NCI-H187 treated with DMSO at 0.1 percent for 48 hours (cell line): ENCODE measurements at regions not wholly inside any gene's neighbourhood (a gene's known extent, or its start where the extent isn't known, plus 50 kb on each side); places are given as distances from the start of the nearest gene placed in this dataset.
A peak's percentile ranks its signal among the peaks of the same experiment; 100 is the strongest.

Source experiments
- DNase-seq: peaks from one replicate; lab custom pipeline; 2025; lab: John Stamatoyannopoulos, UW

DNA sequence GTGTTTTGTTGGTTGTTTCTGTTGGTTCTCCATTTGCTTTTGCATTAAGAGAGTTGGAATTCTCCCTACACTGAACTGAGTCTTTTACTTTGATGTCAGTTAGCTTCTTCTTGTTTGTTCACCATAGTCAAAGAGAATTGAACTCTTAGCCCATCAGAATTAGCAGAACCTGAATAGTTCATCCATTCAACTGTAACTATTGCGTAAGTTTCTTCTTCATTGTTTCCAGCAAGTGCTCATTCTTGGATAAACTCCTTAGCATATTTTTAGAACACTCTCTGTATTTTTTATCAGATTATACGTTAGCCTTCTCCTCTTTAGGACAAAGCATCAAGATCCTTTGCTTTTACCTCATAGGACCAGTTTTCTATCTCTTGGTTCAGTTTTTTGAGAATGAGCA, 128.4 kb upstream of the RAB11FIP2 start:
- DNase-seq = no peak

DNA sequence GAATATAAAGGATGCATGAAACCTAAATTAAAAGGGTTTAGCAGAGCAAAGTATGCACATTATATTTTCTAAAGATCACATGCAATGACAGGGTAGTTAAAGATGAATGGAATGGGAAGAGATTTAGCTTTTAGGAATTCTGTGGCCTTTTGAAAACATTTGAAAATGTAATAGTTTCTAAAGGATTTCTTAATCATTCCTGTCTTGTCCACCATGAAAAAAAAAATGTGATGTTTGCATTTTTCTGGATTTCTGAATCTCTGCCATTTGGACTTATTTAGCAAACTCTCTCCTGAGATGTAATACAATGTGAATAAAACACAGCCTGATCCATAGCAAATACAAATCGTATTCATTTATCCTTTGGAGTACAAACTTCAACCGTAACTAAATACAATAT, 126.6 kb upstream of the RAB11FIP2 start:
- no peak for DNase-seq

DNA sequence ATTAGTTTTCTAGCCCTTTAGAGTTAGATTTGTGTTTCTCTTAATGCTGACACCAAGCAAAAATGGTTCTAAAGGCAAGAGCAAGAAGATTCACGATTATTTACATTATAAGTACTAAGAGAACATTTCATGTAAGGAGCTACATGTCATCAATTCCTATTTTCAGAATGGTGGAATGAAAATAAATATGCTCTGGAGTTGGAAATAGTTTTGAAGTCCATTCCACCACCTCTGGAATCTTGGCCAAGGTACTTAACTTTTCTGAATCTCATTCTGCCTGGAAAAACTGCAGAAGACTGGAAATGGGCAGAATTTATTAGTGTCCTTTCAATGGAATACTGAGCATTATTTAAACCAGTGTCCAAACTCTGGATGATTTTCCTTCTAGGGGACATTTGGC, 125.1 kb upstream of the RAB11FIP2 start:
- no peak for DNase-seq

DNA sequence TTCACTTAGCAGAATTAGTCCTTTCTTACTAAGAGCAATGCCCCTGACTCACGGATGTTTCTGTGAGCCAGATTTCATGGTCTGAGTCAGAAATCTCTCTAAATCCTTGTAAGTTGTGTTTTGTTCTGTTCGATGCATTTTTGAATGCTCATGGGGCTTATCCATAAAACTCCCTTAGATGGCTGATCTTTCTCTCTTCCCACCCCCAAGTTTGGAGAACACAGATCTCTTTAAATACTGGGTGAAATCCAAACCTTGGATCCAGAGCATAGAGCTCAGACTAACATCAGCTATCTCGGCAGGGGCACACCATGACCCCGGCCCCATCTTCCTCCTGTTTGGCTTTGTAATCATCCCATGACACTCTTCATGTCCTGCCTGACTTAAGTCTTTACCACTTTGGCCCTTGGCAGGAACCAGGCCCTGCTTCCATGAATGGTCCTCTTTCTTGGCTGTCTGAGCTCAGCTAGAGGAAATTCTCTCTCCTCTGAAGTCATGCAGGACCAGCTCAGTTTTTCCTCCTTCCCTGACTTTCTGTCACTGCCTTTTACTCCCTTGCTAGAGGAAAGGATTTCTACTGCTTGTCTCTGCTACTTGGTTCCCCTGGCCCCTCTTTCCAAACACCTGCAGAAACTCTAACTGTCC, 120.4 kb upstream of the RAB11FIP2 start:
- no peak for DNase-seq

DNA sequence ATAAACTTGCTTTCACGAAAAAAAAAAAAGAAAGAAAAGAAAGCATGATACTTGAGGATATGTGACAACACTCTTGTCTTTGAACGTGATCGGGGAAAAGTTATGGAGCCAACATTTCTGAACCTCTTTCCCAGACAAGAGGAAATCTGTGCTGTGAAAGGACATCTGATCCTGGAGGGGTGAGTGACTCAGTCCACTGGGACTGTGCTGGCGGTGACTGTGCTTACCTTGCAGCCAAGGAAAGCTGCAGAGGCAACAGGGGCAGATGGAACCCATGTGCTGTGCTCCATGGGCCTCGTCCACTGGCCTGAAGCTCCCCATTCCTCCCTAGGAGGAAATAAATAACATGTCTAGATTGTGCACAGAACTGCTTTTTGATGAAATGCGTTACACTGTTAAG, 116.5 kb upstream of the RAB11FIP2 start:
- no peak for DNase-seq

DNA sequence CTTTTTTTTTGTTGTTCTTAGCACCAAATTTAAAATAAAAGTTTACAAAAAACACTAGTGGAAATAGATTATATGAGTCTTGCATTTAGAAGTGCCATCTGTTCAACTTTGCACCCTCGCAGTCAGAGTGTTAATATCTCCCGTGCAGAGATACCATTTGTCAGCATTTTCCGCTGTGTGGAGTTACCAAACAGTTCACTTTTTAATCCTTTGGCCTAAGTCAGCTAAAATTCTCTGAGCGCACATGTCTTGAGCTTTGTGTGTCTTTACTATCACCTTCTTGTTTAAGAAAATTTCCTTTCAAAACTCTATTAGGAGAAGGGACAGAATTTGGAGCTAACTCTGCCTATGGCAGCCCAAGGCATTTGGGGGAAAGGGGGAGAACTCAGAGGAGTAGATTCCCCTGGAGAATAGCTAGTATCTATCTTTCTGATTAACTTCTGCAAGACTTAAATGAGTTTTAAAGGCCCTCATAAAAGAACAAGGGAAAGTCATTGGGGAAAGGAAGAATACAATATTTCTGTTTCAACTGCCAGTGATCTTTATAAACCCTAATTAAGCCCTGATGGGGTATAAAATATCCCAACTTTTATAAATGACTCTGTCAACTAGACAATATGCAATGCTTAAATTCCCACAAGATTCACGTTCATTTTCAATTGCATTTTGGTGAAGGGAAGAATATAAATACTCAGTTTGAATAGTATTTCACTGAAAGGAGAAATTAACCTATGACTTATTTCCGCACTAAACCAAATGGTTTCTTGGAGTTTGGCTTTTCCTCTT, 114.9 kb upstream of the RAB11FIP2 start:
- no peak for DNase-seq

DNA sequence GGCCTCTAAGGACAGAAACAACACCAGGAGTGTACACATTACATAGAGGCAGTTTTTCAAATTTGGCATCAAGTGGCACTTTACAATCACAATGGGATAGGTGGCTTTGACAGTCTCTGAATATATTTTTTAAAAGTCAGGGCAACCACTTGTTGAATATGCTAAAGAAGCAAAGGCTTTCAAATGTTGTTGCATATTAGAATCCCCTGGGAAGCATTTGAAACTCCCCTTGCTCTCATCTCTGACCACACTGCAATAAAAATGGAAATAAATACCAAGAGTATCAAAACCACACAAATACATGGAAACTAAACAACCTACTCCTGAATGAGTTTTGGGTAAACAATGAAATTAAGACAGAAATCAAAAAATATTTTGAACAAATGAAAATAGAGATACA, 106.5 kb upstream of the RAB11FIP2 start:
- peak; percentile 6 for DNase-seq

DNA sequence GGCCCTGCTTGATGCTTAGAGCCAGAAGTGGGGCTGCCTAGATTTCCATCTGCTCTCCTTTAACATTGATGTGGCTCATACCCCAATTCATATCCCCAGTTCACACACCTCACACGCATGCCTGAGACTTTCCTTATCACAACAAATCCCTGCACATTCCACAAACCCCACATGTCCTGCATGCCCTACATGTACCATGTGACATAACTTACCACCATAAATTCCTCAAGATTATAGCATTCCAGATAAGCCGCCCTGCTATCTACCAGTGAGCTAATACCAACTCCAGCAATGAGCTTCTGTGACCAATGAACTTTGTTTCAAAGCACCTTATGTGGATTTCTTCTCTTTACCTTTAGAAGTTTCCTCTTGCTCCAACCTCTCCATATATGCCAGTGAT, 104.7 kb upstream of the RAB11FIP2 start:
- DNase-seq = no peak

DNA sequence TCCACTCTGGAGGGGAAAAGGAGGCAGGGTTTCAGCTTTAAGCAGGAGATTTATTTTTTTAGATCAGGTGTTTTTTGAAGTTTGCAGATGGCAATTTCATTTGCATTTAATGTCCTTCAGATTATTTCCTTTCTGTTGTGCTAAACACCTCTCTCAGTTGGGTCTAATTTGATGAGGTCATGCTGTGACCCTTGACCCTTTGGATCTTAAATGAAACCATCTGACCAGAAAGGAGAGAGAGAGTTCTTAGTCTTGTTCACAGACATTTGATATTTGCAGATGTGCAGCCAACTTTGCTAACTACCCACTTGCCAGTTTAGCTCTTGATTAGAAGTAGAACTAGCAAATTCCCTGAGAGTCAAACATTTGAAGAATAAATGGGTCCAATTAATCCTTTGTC, 101.5 kb upstream of the RAB11FIP2 start:
- DNase-seq = no peak

DNA sequence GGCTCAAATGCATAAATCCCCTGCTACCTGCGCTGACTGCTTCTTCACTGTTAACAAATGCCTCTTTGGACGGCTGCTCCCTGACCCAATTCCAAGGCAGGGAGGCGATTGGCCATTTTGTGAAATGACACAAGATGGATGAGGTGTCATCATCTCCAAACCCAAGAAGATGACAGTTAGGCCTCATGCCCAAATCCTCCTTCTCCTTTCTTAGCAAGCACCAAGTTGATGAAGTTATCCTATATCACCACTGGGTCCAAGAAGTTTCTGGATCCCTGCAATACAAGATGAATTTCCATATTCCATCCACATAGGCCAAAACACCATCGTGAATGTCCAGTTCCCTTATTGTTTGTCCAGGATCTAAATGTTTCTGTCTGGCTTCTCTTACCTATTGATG, 98.5 kb upstream of the RAB11FIP2 start:
- DNase-seq = no peak

DNA sequence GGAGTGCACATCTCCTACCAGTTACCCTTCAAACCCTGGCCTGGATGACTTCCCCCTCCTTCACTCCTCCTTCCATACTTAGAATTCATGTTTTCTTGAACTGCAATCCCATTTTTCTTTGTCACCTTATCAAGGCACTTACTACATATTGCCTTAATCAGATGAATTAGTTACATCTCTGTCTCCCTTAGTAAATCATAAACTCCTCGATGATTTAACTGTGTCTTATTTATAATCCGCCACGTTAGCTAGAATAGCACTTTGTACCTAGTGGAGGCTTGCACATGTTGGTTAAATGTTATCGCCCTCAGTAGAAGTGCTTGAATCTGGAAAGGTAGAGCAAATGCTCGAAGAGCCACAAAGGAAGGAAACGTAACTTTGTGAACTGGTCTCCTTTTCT, 94.7 kb upstream of the RAB11FIP2 start:
- no peak for DNase-seq

DNA sequence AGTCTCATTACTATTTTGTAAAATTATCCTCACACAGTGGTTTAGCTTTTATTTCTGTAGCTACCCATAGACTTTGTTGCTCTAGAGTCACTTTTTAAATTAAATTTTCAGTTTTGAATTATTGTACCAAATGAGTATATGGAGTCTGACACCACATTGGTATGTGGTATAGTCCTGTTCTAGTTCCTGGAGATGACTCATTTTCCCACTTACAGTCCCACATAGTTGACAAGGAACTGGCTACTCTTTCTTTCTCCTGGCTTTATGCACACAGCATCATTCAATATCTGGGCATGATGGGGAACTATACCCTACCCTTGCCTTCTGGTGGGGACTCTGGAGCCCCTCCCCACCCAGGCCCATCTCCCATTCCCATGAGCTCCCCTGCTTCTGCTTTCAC, 92.6 kb upstream of the RAB11FIP2 start:
- DNase-seq = no peak

DNA sequence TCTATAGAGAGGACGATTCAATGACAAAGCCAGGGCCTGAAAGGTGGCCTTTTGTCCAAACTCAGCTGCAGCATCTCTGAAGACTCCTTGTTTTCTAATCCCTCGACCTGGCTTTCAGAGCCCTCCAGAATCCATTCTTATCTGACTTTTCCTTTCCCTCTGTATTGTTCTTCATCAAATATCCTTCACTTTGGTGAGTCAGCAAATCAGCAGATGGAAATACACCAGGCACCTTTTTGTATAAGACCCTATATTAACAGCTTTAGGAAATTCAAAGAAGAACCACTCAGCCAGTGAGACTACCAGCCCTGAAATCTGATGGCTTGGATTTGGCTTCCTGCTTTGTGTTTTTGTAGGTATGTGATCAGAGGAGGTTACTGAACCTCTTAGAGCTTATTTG, 81.9 kb upstream of the RAB11FIP2 start:
- no peak for DNase-seq

DNA sequence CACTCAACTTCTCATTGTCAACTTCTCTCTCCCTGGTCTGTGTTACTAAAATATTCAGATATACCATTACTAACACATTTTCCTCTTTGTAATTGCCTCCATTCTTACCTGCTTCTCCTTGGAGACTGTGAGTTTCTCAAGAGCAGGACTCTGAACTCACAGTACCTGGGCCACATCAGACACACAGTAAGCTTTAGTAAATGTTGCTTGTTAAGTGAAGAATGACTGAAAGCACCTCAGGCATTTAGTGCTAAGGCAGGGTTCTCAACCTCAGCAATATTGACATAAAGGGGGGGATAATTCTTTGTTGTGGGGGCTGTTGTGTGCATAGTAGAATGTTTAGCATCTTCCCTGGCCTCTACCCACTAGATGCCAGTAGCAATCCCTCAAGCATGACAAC, 72.0 kb upstream of the RAB11FIP2 start:
- DNase-seq = no peak

DNA sequence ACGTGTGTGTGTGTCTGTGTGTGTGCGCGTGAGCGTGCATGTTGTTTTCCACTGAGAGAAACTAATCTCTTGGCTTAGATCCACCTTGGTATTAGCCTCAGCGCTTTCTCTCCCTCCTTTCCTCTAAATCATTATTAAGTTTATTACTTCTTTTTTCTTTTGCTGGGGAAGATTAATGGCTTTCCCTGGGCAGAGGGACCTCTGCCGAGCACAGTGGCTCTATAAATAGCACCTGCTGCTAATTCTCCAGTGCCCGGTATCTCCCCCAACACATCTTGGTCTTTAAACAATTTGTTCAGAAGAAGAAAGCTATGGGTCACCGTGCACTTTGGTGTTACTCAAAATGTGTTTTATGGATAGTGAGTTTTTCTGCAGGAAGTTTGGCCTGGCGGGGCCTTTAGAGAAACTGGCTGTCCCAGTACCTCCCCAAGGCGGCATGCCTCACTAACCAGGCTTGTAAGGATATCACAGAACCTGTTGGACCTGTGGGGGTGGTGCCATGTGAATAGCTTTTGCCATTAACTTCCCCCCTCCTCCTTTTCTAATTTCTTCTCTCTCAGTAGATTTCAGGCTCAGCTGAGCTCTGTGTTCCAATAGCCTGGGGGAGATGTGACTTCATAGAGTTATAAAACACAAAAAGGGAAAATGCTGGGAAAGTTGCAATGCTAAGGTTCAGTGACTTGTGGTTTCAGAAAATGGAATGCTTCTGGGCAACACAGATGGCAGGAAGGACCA, 70.1 kb upstream of the RAB11FIP2 start:
- DNase-seq = no peak

DNA sequence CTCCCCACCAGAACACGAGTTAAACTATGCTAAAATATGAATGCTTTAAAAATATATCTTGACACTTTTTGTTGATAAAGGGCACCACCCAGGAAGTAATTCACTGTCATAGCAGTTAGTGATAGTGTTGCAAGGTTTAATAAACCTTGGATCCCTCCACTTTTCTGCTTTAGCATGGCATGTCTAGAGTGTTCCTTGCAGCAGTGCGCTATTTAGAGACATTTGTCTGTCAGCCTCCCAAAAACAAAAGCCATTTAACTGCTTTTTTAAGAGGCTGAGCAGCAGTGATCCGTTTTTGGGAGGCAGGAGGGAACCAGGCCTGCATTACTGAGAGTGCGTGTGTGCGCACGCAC, 69.6 kb upstream of the RAB11FIP2 start:
- DNase-seq = no peak

DNA sequence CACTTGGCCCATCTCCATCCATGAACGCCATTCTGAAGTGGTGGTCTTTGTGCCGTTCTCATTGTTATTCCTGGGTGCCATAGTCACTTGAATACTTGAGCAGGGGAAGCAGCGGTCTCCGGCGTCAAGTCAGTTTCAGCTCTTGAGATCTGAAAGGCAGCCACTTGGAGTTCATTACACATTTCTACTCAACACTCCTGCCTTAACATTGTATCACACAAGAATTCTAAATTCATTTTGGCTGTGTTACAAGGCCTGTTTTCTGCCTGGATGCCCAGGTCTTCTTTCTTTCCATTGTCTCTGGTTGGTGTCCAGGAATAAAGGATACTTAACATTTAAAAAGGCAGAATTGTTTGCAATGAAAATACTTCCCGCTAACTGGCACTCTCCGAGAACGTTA, 69.0 kb upstream of the RAB11FIP2 start:
- DNase-seq = no peak

DNA sequence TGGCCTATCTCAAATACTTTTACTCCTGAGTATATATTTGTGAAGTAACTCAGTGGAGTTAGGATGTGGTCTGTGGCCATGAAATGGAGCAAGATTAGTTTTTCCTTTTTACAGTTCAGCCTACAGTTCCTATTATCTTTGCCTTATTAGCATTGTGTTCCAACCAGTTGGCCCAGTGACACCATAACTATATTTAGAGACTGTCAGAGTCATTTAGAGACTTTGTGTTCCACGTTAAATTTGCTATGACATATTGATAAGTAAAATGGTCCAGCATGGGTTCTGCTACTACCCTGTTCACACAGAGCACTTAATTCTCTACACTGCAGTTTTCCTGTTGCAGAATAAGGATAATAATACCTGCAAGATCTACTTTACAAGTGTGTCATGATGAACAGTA, 68.3 kb upstream of the RAB11FIP2 start:
- DNase-seq = no peak

DNA sequence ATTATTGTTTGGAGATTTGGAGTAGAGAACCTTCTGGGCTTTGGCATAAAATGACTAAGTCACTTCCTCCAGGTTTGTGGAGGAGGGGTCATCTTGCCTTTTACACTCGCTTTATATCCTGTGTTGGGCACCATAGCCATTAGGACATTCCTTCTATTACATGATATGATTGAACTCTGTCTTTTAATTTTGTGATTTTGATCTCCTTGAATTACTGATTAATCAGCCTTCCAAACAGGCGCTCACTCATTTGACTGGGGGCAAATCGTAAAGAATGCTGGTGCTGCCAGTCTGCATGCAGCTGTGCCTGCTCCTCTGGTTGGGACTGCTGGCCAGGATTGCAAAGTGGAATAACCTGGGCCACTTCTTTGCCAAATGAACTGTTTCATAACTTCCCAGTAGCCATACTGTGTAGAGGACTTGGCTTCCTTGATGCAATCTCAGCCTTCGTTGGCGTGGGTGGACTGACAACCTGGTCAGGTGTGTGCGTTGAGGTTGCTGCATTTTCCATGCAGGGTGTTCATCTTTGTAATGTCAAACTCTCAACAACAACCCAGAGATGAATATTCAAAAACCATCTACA, 65.9 kb upstream of the RAB11FIP2 start:
- DNase-seq = no peak

DNA sequence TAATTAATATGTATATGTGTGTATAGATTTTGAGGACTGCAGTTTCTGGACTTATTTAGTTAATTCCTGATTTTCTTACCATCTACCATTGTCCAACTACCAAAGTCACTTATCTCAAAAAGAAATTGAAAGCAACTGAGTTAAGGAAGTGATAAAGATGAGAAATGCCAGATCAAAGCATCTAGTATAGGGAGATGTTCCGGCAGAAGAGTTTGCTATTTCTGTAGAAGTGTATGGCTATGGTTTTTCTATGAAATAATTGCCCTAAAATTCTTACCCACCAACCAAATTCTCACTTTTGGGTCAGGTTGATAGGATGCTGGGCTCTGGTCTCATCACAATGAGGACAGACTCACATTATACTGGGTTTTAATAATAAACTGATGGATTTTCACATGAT, 64.0 kb upstream of the RAB11FIP2 start:
- DNase-seq = no peak

DNA sequence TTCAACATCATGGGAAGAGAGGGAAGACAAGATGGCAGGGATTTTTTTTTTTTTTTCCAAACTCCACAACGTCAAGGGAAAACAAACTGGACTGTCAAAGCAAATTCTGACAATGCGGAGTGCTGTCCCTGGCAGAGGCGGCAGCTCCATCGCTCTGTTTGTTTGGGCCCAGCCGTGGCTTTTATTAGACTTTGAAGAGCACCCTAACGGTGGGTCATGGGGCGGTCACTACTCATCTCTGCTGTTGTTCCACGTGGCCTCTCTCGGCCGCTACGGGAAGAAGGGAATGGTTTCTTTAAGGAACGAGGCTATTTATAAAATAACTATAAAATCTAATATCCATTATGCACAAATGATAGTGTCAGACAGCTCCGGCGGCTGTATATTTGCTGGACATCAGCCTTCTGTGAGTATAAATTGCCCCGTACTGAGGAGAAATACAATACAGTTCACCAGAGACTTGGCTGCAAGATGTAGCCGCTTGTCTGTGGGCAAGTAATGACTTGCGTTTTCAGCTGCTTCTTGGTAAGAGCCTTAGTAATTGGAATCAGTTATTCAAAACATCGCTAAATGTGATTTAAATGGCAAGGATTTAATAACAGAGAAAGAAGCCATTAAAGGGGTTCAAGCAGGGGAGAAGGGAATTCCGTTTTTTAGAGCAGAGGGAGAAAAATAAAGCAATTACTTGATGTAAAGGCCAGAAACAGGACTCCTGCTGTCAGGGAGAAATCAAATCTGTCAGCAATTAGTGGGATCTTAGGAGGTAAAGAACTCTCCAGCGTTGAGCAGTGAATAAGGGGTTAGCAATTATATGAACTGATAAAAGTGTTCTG, 61.7 kb upstream of the RAB11FIP2 start:
- no peak for DNase-seq

DNA sequence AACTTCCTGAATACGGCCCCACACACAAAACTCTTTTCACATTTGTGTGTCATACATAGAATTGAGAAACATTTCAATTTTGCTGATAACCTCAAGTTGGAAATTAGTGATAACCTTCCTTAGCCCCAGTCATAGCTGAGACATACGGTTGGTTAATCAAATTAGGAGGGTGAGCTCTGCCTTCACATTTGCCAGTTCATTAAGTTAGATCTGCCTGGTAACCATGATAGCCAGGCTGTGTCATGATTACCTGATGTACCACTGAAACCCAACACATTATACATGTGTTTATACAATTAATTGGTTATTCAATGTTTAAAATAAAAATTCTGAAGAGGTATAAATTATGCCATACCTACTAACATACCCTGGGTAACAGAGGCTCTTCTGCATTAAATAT, 60.8 kb upstream of the RAB11FIP2 start:
- no peak for DNase-seq
